CD8-positive, alpha-beta memory T cell (primary cell): ENCODE measurements at regions not wholly inside any gene's neighbourhood (a gene's known extent, or its start where the extent isn't known, plus 50 kb on each side); places are given as distances from the start of the nearest gene placed in this dataset.
A peak's percentile ranks its signal among the peaks of the same experiment; 100 is the strongest.

Source experiments
- CTCF ChIA-PET: fragments of 350-600 bp; sonication (Branson Sonifier 250); formaldehyde crosslinking; loops from one replicate; lab custom pipeline; 2021; ENCODE audit warnings: antibody characterized with exemption; lab: Charles Lee
- POLR2A ChIA-PET: fragments of 350-600 bp; sonication (Branson Sonifier 250); formaldehyde crosslinking; loops from one replicate; lab custom pipeline; 2021; ENCODE audit warnings: antibody characterized with exemption; lab: Charles Lee
- DNase-seq, 5 donors: peaks; one replicate each; pipeline versions ENCODE4 v3.0.0 to v3.0.0-alpha.2; 2020 to 2022; ENCODE audit warnings: mixed read lengths in 1 of 5
- H3K27ac ChIP-seq: one replicate; pipeline ENCODE4 v1.7.0; 2013; ENCODE audit warnings: low read depth, mild to moderate bottlenecking, low read length, moderate library complexity
- H3K27me3 ChIP-seq: 2 replicates; pipeline ENCODE4 v1.7.0; 2013; ENCODE audit warnings: low read length, mild to moderate bottlenecking; ENCODE audit not compliant: insufficient read depth, poor library complexity, severe bottlenecking
- H3K36me3 ChIP-seq: 2 replicates; pipeline ENCODE4 v1.7.0; 2013; ENCODE audit warnings: mild to moderate bottlenecking, low read length, moderate library complexity; ENCODE audit not compliant: insufficient read depth
- H3K4me1 ChIP-seq: 2 replicates; pipeline ENCODE4 v1.7.0; 2013; ENCODE audit warnings: mild to moderate bottlenecking, low read length, moderate library complexity; ENCODE audit not compliant: insufficient read depth
- H3K4me3 ChIP-seq: 2 replicates; pipeline ENCODE4 v1.7.0; 2013; ENCODE audit warnings: mild to moderate bottlenecking, low read length
- H3K9me3 ChIP-seq: 2 replicates; pipeline ENCODE4 v1.7.0; 2013; ENCODE audit warnings: mild to moderate bottlenecking, low read length
- H3K27ac Mint-ChIP-seq, 8 donors: one replicate each; pipeline ENCODE4 v1.8.0; 2020 to 2021; ENCODE audit warnings: mixed read lengths in 8 of 8, mild to moderate bottlenecking in 6 of 8, inconsistent platforms in 3 of 8, moderate library complexity in 3 of 8
- H3K27me3 Mint-ChIP-seq, 2 donors: one replicate each; pipeline ENCODE4 v1.8.0; 2020 to 2021; ENCODE audit warnings: mixed read lengths in 2 of 2, mild to moderate bottlenecking in 1 of 2, moderate library complexity in 1 of 2
- H3K36me3 Mint-ChIP-seq, 3 donors: one replicate each; pipeline ENCODE4 v1.8.0; 2020 to 2021; ENCODE audit warnings: mixed read lengths in 3 of 3, inconsistent platforms in 1 of 3, mild to moderate bottlenecking in 1 of 3
- H3K4me1 Mint-ChIP-seq, 3 donors: one replicate each; pipeline ENCODE4 v1.8.0; 2020 to 2021; ENCODE audit warnings: mixed read lengths in 3 of 3, inconsistent platforms in 1 of 3, mild to moderate bottlenecking in 1 of 3
- H3K4me3 Mint-ChIP-seq, 7 donors: one replicate each; pipeline ENCODE4 v1.8.0; 2020 to 2021; ENCODE audit warnings: mixed read lengths in 7 of 7, mild to moderate bottlenecking in 6 of 7, moderate library complexity in 4 of 7, inconsistent platforms in 2 of 7
- H3K9me3 Mint-ChIP-seq, 5 donors: one replicate each; pipeline ENCODE4 v1.8.0; 2020 to 2022; ENCODE audit warnings: mixed read lengths in 5 of 5, mild to moderate bottlenecking in 3 of 5, moderate library complexity in 2 of 5, inconsistent platforms in 1 of 5

GRCh38 chr5:52727576-52727975 is 60.1 kb upstream of the ITGA1 start:
- Histone ChIP-seq H3K36me3 (no peaks in the 10 kb centered on the region), H3K9me3 (no peaks in the 10 kb centered on the region), H3K27ac (no peak overlapping the region), H3K4me3 (no peak overlapping the region), H3K4me1 (peaks cover 37% of the 10 kb centered on the region), H3K27me3 (no peaks in the 10 kb centered on the region)
- H3K9me3 Mint-ChIP-seq, result peaks cover 0 to 5% (median 0%) of the 10 kb centered on the region in 5 donors
- no peak for DNase-seq
- peaks cover 0 to 15% (median 2%) of the 10 kb centered on the region in 3 donors for H3K36me3 Mint-ChIP-seq
- ChIA-PET CTCF (interaction anchor here (1.2 to 1.9 kb wide), 2 partner anchors 11 to 72 kb away, joined by 3 to 5 read pairs; no protein-coding TSS in a partner anchor), POLR2A (no interaction called here)
- peak overlapping the region in 6 of 8 donors; percentile 18 to 81 (median 66) for H3K27ac Mint-ChIP-seq
- H3K4me1 Mint-ChIP-seq, result peaks cover 66 to 84% (median 77%) of the 10 kb centered on the region in 3 donors
- H3K27me3 Mint-ChIP-seq, result peaks cover 0 to 2% of the 10 kb centered on the region in 2 donors
- peak overlapping the region in 2 of 7 donors; percentile 5 to 39 for H3K4me3 Mint-ChIP-seq

DNA sequence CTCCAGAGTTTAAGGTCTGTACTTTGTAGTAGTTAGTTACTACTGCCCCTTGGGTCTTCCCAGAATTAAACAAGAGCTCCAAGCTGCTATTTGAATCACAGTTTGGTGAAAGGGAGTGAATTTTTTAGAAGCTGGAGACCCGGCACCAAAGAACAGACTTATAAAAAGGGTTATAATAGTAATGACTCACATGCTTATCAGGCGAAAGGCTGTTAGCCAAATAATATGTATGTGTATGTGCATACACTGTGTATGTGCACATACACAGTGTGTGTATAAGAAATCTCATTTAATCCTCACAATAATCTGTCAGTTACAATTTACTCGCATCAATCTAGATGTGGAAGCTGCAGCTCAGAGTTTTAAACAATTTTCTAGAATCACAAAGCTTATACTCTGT is 59.5 kb upstream of the ITGA1 start:
- no peaks in the 10 kb centered on the region for H3K27me3 ChIP-seq
- H3K27me3 Mint-ChIP-seq, result peaks cover 0 to 2% of the 10 kb centered on the region in 2 donors
- H3K36me3 Mint-ChIP-seq, result peaks cover 0 to 15% (median 2%) of the 10 kb centered on the region in 3 donors
- H3K36me3 ChIP-seq, result no peaks in the 10 kb centered on the region
- CTCF ChIA-PET, result interaction anchor here (1.2 to 1.9 kb wide), 2 partner anchors 10 to 71 kb away, joined by 3 to 5 read pairs; no protein-coding TSS in a partner anchor
- H3K9me3 Mint-ChIP-seq, result peaks cover 0 to 5% (median 0%) of the 10 kb centered on the region in 5 donors
- H3K9me3 ChIP-seq, result no peaks in the 10 kb centered on the region
- no peak for DNase-seq
- H3K27ac ChIP-seq, result no peak overlapping the region
- H3K4me3 Mint-ChIP-seq, result no peak overlapping the region
- peak overlapping the region in 4 of 8 donors; percentile 53 to 81 (median 68) for H3K27ac Mint-ChIP-seq
- no peak overlapping the region for H3K4me3 ChIP-seq
- peaks cover 62 to 78% (median 72%) of the 10 kb centered on the region in 3 donors for H3K4me1 Mint-ChIP-seq
- peaks cover 37% of the 10 kb centered on the region for H3K4me1 ChIP-seq
- POLR2A ChIA-PET, result no interaction called here

- H3K27me3 Mint-ChIP-seq, result peaks cover 0 to 2% of the 10 kb centered on the region in 2 donors
- POLR2A ChIA-PET, result no interaction called here
- Histone ChIP-seq H3K9me3 (no peaks in the 10 kb centered on the region), H3K27me3 (no peaks in the 10 kb centered on the region), H3K4me3 (no peak overlapping the region), H3K4me1 (peaks cover 37% of the 10 kb centered on the region), H3K27ac (no peak overlapping the region), H3K36me3 (no peaks in the 10 kb centered on the region)
- no peak overlapping the region for H3K4me3 Mint-ChIP-seq
- peaks cover 0 to 5% (median 0%) of the 10 kb centered on the region in 5 donors for H3K9me3 Mint-ChIP-seq
- peaks cover 0 to 15% (median 2%) of the 10 kb centered on the region in 3 donors for H3K36me3 Mint-ChIP-seq
- CTCF ChIA-PET, result interaction anchor here (1.9 kb wide), 1 partner anchor 71 kb away, joined by 5 read pairs; no protein-coding TSS in a partner anchor
- DNase-seq, result no peak
- peak overlapping the region in 5 of 8 donors; percentile 2 to 53 (median 48) for H3K27ac Mint-ChIP-seq
- H3K4me1 Mint-ChIP-seq, result peaks cover 61 to 73% (median 72%) of the 10 kb centered on the region in 3 donors
Measured at GRCh38 chr5:52728686-52729085, 59.0 kb upstream of the ITGA1 start.

GRCh38 chr5:52731274-52732027 is 56.3 kb upstream of the ITGA1 start:
- CTCF ChIA-PET, result no interaction called here
- H3K4me1 ChIP-seq, result peaks cover 13% of the 10 kb centered on the region
- DNase-seq, result no peak
- no peaks in the 10 kb centered on the region for H3K9me3 ChIP-seq
- H3K4me3 ChIP-seq, result no peak overlapping the region
- no peak overlapping the region for H3K27ac ChIP-seq
- H3K4me1 Mint-ChIP-seq, result peaks cover 37 to 49% (median 46%) of the 10 kb centered on the region in 3 donors
- H3K9me3 Mint-ChIP-seq, result no peaks in the 10 kb centered on the region
- POLR2A ChIA-PET, result no interaction called here
- H3K27me3 Mint-ChIP-seq, result peaks cover 0 to 2% of the 10 kb centered on the region in 2 donors
- no peak overlapping the region for H3K4me3 Mint-ChIP-seq
- H3K27me3 ChIP-seq, result no peaks in the 10 kb centered on the region
- peaks cover 0 to 15% (median 2%) of the 10 kb centered on the region in 3 donors for H3K36me3 Mint-ChIP-seq
- H3K36me3 ChIP-seq, result no peaks in the 10 kb centered on the region
- H3K27ac Mint-ChIP-seq, result no peak overlapping the region

DNA sequence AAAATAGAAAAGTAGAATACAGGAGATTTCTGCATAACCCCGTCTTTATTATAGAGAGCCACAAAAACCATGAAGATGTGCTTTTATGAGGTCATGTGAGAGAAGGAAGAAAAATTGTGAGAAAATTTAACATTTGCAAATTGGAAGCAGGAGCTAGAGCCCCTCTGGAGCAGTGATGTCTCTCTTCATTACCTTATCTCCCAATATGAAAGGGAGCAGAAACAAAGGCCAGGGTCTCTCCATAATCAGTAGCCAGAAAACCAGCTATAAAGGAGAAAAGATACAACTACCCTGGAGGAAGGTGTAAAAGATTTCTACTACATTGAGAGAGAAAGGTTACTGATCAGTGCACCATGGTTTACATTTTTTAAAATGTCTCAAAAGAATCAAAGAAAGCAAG is 53.2 kb upstream of the ITGA1 start:
- no peak overlapping the region for H3K27ac Mint-ChIP-seq
- CTCF ChIA-PET, result no interaction called here

GRCh38 chr5:52735139-52735538 is 52.6 kb upstream of the ITGA1 start:
- POLR2A ChIA-PET, result no interaction called here
- no peaks in the 10 kb centered on the region for H3K27me3 ChIP-seq
- Mint-ChIP-seq H3K9me3 (peaks cover 0 to 1% (median 0%) of the 10 kb centered on the region in 5 donors), H3K4me1 (peaks cover 25 to 49% (median 38%) of the 10 kb centered on the region in 3 donors), H3K4me3 (no peak overlapping the region), H3K27me3 (no peaks in the 10 kb centered on the region), H3K36me3 (peaks cover 0 to 13% (median 2%) of the 10 kb centered on the region in 3 donors), H3K27ac (no peak overlapping the region)
- H3K4me1 ChIP-seq, result peaks cover 6% of the 10 kb centered on the region
- no peak for DNase-seq
- no peaks in the 10 kb centered on the region for H3K9me3 ChIP-seq
- no peak overlapping the region for H3K27ac ChIP-seq
- CTCF ChIA-PET, result no interaction called here
- H3K36me3 ChIP-seq, result no peaks in the 10 kb centered on the region
- no peak overlapping the region for H3K4me3 ChIP-seq

More for the DNA sequence above, 53.2 kb upstream of the ITGA1 start:
- POLR2A ChIA-PET, result no interaction called here
- no peak overlapping the region for H3K27ac ChIP-seq
- Mint-ChIP-seq H3K27me3 (no peaks in the 10 kb centered on the region), H3K36me3 (peaks cover 0 to 15% (median 2%) of the 10 kb centered on the region in 3 donors), H3K9me3 (peaks cover 0 to 1% (median 0%) of the 10 kb centered on the region in 5 donors), H3K4me3 (no peak overlapping the region), H3K4me1 (peaks cover 29 to 54% (median 41%) of the 10 kb centered on the region in 3 donors)
- no peaks in the 10 kb centered on the region for H3K36me3 ChIP-seq
- H3K4me1 ChIP-seq, result peaks cover 6% of the 10 kb centered on the region
- no peak overlapping the region for H3K4me3 ChIP-seq
- no peaks in the 10 kb centered on the region for H3K27me3 ChIP-seq
- DNase-seq, result no peak
- H3K9me3 ChIP-seq, result no peaks in the 10 kb centered on the region
